MV-4-11 (cell line): ENCODE measurements at regions not wholly inside any gene's neighbourhood (a gene's known extent, or its start where the extent isn't known, plus 50 kb on each side); places are given as distances from the start of the nearest gene placed in this dataset.

Experiments used
- DNase-seq: peaks from one replicate; lab custom pipeline; 2025; lab: John Stamatoyannopoulos, UW

DNA sequence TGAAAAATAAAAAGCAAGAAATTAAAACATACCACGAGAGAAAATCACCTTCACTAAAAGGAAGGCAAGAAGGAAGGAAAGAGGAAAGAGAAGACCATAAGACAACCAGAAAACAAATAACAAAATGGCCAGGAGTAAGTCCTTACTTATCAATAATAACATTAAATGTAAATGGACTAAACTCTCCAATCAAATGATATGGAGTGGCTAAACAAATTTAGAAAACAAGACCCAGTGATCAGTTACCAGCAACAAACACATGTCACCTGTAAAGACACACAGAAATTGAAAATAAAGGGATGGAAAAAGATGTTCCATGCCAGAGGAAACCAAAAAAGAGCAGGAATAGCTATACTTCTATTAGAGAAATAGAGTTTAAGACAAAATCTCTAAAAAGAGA is 85.0 kb upstream of the SLC38A4 start:
- DNase-seq, result no peak

DNA sequence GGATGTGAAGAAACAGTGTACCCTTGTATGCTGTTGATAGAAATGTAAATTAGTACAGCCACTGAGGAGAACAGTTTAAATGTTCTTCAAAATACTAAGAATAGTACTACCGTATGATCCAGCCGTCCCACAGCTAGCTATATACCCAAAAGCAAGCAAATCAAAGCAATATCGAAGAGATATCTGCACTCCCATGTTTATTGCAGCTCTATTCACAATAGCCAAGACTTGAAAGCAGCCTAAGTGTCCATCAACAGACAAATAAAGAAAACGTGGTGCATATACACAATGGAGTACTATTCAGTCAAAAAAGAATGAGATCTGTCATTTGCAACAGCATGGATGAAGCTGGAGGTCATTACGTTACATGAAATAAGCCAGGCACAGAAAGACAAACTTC is 88.5 kb upstream of the SLC38A4 start:
- no peak for DNase-seq

DNA sequence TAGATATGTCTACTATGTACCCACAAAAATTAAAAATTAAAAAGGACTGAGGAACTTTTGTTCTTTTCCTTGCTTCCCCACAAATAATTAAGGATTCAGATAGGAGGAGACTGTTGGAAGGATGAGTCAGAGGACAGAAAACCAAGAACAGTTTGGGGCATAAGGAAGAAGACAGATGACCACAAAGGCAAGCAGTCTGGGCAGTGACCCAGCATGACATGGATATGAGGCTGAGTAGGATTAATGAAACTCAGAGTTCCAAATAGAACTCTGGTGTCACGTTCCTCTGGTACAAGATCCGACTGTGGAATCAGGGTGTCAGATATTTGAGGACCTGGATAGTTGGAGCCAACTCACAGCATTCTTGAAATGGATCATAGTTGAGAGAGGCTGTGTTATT is 89.3 kb upstream of the SLC38A4 start:
- no peak for DNase-seq

DNA sequence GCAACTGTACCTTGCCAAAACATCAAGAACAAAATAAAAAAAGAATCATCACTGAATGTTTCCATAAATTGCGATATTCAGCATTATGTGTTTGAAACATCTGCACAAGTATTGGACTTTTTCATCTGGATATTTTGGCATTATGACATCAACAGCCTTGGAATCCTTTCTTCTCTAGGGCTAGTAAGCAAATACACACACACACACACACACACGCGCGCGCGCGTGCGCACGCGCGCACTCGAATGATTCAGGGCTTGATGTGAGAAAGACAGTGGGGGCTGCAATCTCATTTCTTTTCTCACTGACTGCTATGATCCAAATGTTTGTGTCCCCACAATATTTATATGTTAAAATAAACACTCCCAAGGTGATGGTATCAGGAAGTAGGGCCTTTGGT is 90.0 kb upstream of the SLC38A4 start:
- no peak for DNase-seq

DNA sequence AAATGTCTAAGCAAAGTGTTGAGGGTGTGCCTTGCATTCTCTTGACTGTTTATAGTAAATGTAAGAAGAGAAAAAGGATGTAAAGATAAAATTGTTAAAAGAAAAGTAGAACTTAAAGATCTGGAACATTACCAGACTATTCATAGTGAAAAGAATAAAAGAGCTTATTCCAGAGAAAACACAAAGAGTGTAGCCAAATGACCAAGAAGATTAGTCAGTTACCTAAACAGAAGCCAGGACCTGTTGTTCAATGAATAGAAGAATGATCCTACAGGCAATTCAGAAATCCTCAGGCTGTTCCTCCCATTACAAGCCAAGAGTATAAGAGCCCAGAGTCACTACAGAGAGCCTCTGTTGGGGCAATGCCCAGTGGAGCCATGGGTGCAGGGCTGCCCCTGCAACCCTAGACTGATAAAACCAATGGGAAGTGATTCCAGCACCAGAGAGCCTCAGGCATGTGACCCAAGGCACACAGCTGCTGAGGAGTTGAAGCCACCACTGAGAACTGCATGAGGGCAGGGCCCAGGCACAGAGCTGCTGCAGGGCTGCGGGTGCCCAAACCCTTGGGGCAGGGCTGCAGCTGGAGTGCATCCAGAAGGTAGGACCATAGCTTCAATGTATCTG is 91.1 kb upstream of the SLC38A4 start:
- DNase-seq, result peak; percentile 17

DNA sequence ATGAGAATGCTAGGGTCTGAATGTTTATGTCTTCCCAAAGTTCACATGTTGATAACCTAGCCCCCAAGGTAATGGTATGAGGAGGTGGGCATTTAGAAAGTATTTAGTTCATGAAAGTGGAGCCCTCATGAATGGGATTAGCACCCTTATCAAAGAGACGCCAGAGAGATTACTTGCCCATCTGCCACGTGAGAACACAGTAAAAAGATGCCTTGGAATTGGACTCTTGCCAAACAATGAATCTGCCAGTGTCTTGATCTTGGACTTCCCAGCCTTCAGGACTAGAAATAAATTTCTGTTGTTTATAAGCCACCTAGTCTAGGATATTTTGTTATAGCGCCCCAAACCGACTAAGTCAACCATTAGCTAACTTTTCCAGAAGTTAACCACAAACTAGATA is 92.0 kb upstream of the SLC38A4 start:
- DNase-seq, result no peak

DNA sequence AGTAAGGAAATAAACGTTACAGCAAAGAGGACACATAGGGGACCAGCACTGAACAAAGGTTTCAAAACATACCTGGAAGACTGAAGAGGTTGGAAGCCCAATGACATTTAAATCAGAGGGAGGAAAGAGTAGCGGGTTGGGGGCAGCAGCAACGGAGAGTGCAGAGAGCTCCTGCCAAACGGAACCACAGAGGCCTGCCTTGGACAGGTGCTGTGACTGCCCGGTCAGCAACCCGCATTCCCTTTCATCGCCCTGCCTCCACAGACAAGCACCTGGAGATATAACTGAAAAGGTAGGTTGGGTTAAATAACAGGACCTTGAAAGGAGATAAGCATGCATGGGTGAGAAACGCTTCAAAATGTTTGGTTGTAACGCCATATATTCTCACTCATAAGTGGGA is 92.8 kb upstream of the SLC38A4 start:
- DNase-seq, result no peak

DNA sequence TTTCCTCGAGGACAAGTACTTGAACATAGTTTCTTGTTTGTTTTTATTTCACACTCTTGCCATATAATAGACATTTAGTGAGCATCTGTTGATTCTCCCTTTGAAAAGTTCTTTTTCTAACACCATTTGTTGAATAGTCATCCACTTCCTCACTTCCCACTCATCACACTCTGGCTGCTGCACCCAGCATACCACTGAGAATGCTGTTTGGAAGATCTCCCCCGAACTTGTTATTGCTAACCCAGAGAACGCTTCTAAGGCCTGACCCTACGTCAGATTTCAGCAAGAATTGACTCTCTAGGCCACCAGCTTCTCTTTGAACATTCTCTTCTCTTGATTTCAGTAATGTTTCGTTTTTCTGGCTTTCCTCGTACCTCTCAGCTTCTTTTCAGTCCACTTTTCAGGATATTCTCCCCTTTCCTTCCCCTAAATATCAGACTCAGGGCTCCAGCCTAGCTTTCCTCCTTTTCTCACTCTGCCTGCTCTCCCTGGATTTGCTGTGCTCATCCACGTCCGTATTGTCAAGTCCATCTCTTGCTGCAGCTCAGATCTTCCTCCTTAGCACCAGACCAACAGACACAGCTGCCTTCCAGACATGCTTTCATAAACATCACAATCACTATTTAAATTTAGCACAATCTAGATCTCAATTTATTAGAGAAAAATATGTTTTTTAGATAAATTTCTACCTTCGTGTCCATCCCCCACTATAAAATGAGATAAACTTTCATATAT is 94.0 kb upstream of the SLC38A4 start:
- DNase-seq, result no peak

DNA sequence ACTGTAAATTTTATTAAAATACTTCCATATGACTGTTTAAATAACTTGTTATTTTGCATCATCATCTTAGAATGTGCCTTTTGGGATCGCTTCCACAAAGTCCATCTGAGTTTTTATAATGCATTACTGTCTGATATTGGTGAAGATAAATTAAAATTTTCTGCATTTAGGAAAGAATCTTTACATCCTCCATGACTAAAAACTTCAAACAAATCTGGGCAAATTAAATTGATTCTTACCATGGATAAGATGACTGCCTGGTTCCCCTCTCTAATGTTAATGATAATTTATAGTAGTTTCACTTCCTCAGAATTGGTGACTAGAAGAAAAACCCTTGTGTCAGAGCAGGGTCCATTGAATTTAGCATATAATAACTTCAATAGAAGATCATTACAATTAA is 94.7 kb upstream of the SLC38A4 start:
- DNase-seq, result peak; percentile 67

DNA sequence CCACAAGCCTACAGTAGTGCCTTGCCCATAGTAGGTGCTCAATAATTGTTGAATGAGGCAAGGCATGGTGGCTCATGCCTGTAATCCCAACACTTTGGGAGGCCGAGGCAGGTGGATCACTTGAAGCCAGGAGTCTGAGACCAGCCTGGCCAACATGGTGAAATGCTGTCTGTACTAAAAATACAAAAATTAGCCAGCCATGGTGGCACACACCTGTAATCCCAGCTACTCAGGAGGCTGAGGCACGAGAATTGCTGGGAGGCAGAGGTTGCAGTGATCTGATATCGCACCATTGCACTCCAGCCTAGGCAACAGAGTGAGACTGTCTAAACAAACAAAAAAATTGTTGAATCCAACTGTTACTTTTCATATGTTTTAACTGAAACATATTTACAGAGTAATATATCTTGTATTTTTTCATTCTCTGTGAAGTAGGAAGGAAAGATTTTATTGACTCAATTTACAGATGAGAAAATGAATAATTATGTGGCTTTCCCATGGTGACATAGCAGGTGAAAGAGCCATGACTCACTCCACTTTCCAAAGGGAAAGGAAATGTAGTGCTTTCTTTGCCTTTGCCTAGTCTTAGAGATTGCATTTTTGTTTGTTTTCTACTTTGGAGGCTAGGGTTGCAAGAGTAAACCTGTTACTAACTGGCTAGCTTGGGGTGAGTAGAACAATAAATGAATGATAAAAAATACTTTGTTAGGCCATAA is 95.4 kb upstream of the SLC38A4 start:
- DNase-seq, result no peak

DNA sequence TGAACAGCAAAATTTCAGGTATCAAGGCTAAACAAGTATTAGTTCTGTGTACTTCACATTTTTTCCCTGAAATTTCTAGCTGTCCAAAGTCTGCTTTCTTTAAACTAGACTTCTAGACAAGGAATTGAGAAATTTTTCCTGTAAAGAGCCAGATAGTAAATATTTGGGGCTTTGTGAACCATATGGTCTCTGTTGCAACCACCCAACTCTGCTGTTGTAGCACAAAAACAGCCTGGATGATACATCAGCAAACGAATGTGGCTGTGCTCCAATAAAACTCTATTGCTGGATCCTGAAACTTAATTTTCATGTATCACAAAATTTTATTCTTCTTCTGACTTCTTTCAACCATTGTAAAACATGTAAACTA is 96.0 kb upstream of the SLC38A4 start:
- DNase-seq, result peak; percentile 17

DNA sequence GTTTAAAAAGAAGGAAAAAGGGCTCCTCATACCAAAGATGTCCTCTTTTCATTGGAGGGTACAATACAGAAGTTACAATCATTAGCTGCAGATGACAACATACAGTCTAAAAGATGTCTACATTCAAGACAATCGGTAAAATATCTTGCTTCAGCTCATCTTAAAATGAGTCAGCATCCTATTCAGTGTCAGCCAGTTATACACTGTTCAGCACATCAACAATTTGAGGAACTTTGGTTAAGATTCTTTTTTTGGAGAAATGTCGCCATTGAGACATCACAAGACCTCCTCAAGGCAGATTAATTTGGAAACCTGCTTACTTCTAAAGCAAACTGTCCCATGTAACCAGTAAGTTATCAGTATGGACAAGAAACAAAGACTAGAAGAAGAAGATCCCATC is 100.7 kb upstream of the SLC38A4 start:
- DNase-seq, result peak; percentile 95

DNA sequence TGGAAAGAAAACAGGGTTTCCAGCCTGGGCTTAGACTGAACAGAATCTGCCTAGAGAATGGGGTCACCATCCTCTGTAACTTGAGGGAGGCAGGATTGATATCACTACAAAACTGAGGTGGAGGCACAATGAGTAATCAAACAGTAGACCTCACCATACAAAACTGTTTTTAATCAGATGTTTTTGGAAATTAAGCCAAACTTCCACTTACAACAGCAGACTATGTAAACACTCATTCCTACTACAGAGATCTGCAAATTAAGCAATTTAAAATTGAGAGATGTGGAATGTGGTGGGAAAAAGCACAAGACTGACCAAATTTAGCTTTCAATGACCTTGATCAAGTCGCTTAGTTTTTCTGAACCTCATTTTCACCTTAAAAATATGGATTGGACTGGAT is 104.3 kb upstream of the SLC38A4 start:
- no peak for DNase-seq

DNA sequence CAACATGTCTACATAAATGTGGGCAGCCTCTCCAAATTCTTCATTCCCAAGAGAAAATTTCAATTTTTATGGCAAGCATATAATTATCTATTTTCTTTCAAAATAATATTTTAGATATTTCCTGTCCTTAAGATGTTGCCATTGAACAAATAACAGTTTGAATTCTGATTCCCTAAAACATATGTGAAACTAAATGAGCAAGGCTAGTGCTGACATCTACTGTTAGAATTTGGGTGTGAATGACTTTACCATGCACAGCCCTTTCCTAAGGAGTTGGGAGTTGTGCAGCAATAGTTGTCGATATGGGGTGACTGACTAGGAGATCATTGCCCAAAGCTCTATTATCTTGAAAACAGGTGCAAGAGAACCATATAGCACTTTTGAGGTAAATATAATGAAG is 108.2 kb upstream of the SLC38A4 start:
- peak; percentile 41 for DNase-seq

DNA sequence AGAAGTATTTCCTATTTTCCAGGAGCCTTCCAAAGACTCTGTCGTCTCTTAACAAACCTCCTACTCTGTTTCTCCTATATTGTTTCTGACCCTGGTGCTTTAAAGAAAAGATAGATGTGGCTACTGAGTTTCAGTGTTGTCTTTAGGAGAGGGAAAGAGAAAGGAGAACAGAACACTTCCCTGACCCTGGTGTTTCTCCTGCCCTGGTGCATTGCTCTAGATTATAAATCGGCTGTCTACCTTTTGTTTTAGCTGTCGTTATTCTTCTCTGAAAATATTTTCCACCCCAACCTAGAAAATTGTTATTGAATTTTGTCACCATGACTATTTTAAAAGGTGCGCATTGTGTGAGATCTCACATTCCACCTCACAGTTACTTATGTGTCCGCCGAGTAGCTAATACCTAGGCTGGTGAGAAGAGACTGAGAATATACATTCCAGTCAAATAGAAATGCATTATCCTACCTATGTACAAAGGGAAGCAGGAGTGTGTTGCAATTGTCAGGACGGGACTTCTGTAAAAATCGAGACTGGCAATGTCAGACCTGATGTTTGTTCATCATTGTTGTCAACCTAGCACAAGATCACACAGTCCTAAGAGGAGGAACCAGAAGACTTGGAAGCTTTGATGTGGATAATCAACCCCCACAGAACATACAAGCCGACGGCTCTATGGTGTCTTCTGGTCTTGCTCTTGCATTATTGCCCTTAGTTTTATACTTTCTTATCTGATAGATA is 108.7 kb upstream of the SLC38A4 start:
- no peak for DNase-seq

DNA sequence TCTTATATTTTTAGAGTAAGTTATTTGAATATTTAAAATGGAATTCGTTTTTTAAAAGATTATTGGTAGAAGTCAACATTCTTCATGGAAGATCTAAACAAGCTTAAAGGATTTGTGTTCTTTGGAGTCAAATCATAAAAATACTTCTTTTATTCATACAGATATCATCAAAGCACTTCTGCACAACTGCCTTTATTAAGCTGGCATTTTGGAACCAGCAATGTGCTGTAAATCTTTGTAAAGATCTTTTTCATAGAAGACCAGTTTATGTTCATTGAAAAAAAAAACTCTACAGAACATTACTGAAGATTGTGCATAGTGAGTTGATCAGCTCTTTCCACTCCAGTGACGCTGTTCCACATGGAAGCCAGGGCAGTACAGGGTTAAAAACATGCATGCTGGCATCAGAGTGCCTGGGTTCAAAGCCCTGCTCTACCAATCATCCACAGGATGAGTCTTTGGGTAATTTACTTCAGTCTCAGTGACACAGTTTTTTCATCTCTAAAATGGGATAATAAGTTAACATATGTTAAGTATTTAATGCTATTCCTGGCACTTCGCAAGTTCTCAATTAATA is 109.6 kb upstream of the SLC38A4 start:
- no peak for DNase-seq

DNA sequence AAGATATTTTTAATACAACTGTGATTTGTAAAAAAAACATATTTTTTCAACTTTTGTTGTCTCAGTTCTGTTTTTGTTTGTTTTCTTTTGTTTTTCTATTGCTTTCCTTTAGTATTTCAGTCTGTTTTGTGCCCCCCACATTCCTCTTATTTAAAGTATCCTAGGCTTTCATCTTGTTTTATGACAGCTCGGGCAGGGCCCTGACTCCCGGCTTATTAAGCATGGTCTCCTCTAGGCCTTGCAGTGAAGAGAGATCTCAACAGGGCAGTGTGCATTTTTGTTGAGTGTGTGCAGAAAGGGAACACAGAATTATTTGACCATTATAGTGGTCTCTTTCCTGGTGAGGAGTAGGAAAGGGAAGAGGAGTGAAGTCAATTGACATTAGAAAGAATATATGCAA is 110.2 kb upstream of the SLC38A4 start:
- DNase-seq, result no peak

DNA sequence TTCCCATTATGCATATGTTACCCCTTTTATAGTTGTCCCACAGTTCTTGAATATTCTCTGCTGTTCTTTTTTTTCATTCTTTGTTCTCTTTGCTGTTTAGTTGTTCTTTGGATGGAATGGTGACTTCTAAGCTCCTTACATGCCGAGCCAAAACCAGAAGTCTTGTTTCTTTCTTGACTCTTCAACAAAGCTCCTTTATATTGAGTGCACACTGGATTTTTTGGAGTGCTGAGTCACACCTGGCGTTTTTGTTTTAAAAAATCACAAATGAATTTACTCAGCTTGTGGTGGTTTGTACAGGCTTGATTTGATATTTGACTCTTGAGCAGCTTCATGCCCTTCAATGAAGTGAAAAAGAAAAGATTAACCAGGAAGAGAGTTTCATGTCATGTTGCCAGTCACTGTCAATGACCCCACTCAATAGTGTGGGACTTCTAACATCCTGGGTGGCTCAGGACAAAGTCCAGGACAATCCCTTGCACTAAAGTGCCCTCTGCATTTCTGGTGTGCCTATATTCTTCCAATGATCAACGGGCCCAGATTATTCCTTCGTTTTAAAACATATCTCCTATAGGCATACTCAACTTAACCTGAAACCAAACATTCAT is 112.4 kb upstream of the SLC38A4 start:
- DNase-seq, result no peak

DNA sequence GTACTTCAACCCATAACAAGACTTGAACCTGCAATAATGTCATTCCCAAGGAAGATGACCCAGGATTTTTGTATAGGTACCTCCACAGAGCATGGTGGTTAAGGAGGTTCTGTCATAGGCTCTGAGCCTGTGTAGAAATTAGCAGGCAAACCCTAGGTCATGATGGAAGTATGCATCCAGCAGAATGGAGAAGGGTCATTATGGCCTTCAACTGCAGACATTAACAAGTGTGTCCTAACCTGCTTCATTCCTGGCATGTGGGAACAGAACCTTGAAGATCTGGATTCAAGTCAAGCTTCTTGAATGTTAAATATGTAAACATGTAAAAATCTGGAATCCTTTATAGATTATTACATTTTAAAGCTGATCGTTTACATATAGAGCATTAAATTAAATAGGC is 116.2 kb upstream of the SLC38A4 start:
- DNase-seq, result no peak

DNA sequence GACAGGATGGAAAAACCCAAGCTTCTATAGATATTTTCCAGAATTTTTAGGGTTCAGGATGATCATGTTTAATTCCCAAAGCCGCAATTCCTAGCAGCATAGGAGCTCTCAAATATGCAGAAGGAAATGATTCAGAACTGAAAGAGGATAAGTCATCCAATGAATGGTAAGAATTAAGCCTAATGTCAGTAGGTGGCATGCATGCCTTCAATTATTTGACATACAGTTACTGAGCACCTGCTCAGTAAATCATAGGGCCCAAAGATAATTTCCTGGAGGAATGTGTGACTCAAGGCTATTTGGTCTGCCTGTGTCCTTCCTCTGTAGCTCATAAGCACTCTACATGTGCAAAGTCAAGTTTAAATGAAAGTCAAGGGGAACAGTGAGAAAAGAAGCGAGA is 116.8 kb upstream of the SLC38A4 start:
- no peak for DNase-seq

DNA sequence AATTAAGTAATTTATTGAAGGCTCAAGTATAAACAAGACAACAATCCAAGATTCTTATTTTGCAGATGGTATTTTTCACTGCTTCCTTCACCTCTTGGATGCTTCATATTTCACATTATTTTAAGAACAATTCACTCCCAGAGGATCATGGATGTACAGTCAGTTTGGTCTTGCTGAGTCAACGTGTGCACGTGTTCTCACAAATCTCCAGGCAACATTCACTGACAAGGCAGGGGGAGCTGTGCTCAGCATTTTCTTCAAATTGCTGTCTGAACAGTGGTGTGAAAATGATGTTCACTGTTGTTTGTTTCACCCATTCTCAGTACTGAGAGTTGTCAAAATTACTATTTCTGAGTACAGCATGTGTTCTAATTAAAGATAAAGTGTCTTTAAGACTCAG is 118.3 kb upstream of the SLC38A4 start:
- DNase-seq, result peak; percentile 36

DNA sequence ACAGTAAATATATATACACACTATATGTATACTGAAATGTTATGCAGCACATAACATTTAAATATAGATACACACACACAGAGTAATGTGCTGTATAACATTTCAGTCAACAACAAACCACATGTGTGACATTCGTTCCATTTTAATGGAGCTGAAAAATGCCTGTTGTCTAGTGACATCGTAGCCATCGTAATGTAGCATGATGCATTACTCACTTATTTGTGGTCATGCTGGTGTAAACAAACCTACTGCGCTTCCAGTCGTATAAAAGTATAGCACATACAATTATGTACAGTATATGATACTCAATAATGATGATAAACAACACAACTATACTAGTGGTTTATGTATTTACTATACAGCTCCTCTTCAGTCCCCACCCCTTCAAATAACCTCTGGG is 119.0 kb upstream of the SLC38A4 start:
- DNase-seq, result no peak
